ENCODE measurements at regions not wholly inside any gene's neighbourhood (a gene's known extent, or its start where the extent isn't known, plus 50 kb on each side); places are given as distances from the start of the nearest gene placed in this dataset.
A peak's percentile ranks its signal among the peaks of the same experiment; 100 is the strongest.

- Histone ChIP-seq H3K4me1 (ENCODE audit: control insufficient read depth in 1 of 2, insufficient read depth in 2 of 2, low read depth in 1 of 2, low read length in 1 of 2) (no peaks in the 10 kb centered on the region), H3K9me3 (no peaks in the 10 kb centered on the region), H4K20me1 (ENCODE audit: insufficient read depth) (no peaks in the 10 kb centered on the region), H3K9me2 (no peaks in the 10 kb centered on the region), H2AFZ (ENCODE audit: low read depth) (no peak overlapping the region), H3K9ac (no peak overlapping the region), H3K27ac (ENCODE audit: low read depth in 2 of 2, low read length in 1 of 2) (no peak overlapping the region), H3F3A (replicated peaks; ENCODE audit: insufficient read depth) (no peaks in the 10 kb centered on the region), H3K27me3 (ENCODE audit: insufficient read depth) (no peaks in the 10 kb centered on the region), H3K4me2 (no peak overlapping the region), H3K79me2 (ENCODE audit: insufficient read depth) (no peaks in the 10 kb centered on the region), H3K4me3 (ENCODE audit: low read depth in 2 of 2, low read length in 1 of 2) (no peak overlapping the region), H3K36me3 (replicated peaks in 1 of 2; ENCODE audit: control insufficient read depth in 1 of 2, insufficient read depth in 2 of 2, low read length in 1 of 2) (no peaks in the 10 kb centered on the region)
- CTCF ChIA-PET, result interaction anchor here (1.2 to 2.7 kb wide), 8 partner anchors 8 to 34 kb away, joined by 3 to 14 read pairs (median 6); no protein-coding TSS in a partner anchor
- POLR2A ChIA-PET, result no interaction called here
- no peak for TF ChIP-seq FOSL2 (IDR thresholded peaks at IDR 0.05; ENCODE audit: borderline replicate concordance, low read depth)
- TF ChIP-seq POLR2AphosphoS5 (IDR thresholded peaks at IDR 0.05; ENCODE audit: low read depth, low read length), result no peak
- TF ChIP-seq USF2 (IDR thresholded peaks at IDR 0.05; ENCODE audit: borderline replicate concordance, low read depth, low read length), result no peak
- TF ChIP-seq SMC3 (IDR thresholded peaks at IDR 0.05; ENCODE audit: low read depth, low read length), result peak; percentile 27; the same call in 1 of the 2 replicates
- TF ChIP-seq RCOR1 (IDR thresholded peaks at IDR 0.05; ENCODE audit: low read length), result no peak
- TF ChIP-seq SIN3A (IDR thresholded peaks at IDR 0.05; ENCODE audit: borderline replicate concordance, low read depth, low read length), result no peak
- TF ChIP-seq FOXM1 (IDR thresholded peaks at IDR 0.05; ENCODE audit: low read depth), result no peak
- TF ChIP-seq, protein P1, sequence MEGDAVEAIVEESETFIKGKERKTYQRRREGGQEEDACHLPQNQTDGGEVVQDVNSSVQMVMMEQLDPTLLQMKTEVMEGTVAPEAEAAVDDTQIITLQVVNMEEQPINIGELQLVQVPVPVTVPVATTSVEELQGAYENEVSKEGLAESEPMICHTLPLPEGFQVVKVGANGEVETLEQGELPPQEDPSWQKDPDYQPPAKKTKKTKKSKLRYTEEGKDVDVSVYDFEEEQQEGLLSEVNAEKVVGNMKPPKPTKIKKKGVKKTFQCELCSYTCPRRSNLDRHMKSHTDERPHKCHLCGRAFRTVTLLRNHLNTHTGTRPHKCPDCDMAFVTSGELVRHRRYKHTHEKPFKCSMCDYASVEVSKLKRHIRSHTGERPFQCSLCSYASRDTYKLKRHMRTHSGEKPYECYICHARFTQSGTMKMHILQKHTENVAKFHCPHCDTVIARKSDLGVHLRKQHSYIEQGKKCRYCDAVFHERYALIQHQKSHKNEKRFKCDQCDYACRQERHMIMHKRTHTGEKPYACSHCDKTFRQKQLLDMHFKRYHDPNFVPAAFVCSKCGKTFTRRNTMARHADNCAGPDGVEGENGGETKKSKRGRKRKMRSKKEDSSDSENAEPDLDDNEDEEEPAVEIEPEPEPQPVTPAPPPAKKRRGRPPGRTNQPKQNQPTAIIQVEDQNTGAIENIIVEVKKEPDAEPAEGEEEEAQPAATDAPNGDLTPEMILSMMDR (IDR thresholded peaks at IDR 0.05), result peak; percentile 29; the same call in 1 of the 2 replicates
- peak; percentile 44 for TF ChIP-seq RAD21 (IDR thresholded peaks at IDR 0.05; ENCODE audit: low read length)
- TF ChIP-seq TEAD4 (IDR thresholded peaks at IDR 0.05; ENCODE audit: borderline replicate concordance, insufficient read depth), result no peak
- no peak for TF ChIP-seq CHD2 (IDR thresholded peaks at IDR 0.05; ENCODE audit: low read length, partially characterized antibody)
- WGBS (ENCODE audit: low lambda C conversion rate), result 51% methylated on average over 7 of the region's 7 CpGs
- peak; percentile 39 for DNase-seq
These were observed 52.2 kb upstream of the MKI67 start for GRCh38 chr10:128178302-128178958.

DNA sequence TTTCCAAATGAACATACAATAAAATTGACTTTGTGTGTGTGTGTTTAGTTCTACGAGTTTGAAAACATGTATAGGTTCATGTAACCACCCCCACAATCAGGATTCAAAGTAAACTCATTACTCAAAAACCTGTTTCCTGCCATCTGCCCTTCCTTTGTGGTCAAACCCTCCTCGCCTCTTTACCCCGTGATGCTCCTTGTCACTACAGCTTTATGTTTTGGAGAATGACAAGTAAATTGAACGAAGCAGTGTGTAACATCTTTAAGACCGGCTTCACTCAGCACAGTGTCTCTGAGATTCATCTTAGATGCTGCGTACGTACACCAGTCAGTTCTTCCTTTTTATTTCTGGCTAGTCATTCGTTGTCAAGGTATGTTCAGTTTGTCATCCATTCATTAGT is 54.6 kb upstream of the MKI67 start:
- Histone ChIP-seq H3K4me3 (ENCODE audit: low read depth in 2 of 2, low read length in 1 of 2) (no peak overlapping the region), H3K4me1 (ENCODE audit: control insufficient read depth in 1 of 2, insufficient read depth in 2 of 2, low read depth in 1 of 2, low read length in 1 of 2) (no peaks in the 10 kb centered on the region; a peak in 1 of 4 replicates), H3K27me3 (ENCODE audit: insufficient read depth) (no peaks in the 10 kb centered on the region), H3K27ac (ENCODE audit: low read depth in 2 of 2, low read length in 1 of 2) (no peak overlapping the region), H3F3A (replicated peaks; ENCODE audit: insufficient read depth) (no peaks in the 10 kb centered on the region), H3K36me3 (replicated peaks in 1 of 2; ENCODE audit: control insufficient read depth in 1 of 2, insufficient read depth in 2 of 2, low read length in 1 of 2) (no peaks in the 10 kb centered on the region), H4K20me1 (ENCODE audit: insufficient read depth) (no peaks in the 10 kb centered on the region), H3K4me2 (no peak overlapping the region), H2AFZ (ENCODE audit: low read depth) (no peak overlapping the region), H3K79me2 (ENCODE audit: insufficient read depth) (no peaks in the 10 kb centered on the region), H3K9me2 (no peaks in the 10 kb centered on the region), H3K9me3 (no peaks in the 10 kb centered on the region), H3K9ac (no peak overlapping the region)
- POLR2A ChIA-PET, result interaction anchor here (0.6 kb wide), 1 partner anchor 38 kb away, joined by 3 read pairs; no protein-coding TSS in a partner anchor
- no peak for TF ChIP-seq REST (IDR thresholded peaks at IDR 0.05; ENCODE audit: low read depth, low read length)
- TF ChIP-seq GABPA (IDR thresholded peaks at IDR 0.05; ENCODE audit: low read depth), result no peak
- TF ChIP-seq CHD2 (IDR thresholded peaks at IDR 0.05; ENCODE audit: low read length, partially characterized antibody), result no peak
- TF ChIP-seq, protein P1 (IDR thresholded peaks at IDR 0.05), result no peak
- TF ChIP-seq RCOR1 (IDR thresholded peaks at IDR 0.05; ENCODE audit: low read length), result no peak
- 35% methylated on average over 8 of the region's 8 CpGs for WGBS (ENCODE audit: low lambda C conversion rate)
- DNase-seq, result no peak
- CTCF ChIA-PET, result interaction anchor here (1.3 kb wide), 1 partner anchor 29 kb away, joined by 3 read pairs; no protein-coding TSS in a partner anchor
